Neural progenitor cell (in vitro differentiated cells): ENCODE measurements at regions not wholly inside any gene's neighbourhood (a gene's known extent, or its start where the extent isn't known, plus 50 kb on each side); places are given as distances from the start of the nearest gene placed in this dataset.

Source experiments
- CTCF ChIP-seq: fragments of 200-600 bp; sonication (generic); IDR thresholded peaks from 2 replicates; pipeline ENCODE4 v1.5.1; 2017; ENCODE audit warnings: antibody characterized with exemption, mild to moderate bottlenecking
- EZH2 ChIP-seq: fragments of 200-600 bp; sonication (generic); IDR thresholded peaks from 2 replicates; pipeline ENCODE4 v1.6.1; 2017; ENCODE audit warnings: antibody characterized with exemption, mild to moderate bottlenecking, moderate library complexity

- TF ChIP-seq CTCF (no peak), EZH2 (no peak)
Measured at GRCh38 chr7:50953303-50953702, 170.6 kb upstream of the GRB10 start.
